ENCODE measurements at regions not wholly inside any gene's neighbourhood (a gene's known extent, or its start where the extent isn't known, plus 50 kb on each side); places are given as distances from the start of the nearest gene placed in this dataset.

DNA sequence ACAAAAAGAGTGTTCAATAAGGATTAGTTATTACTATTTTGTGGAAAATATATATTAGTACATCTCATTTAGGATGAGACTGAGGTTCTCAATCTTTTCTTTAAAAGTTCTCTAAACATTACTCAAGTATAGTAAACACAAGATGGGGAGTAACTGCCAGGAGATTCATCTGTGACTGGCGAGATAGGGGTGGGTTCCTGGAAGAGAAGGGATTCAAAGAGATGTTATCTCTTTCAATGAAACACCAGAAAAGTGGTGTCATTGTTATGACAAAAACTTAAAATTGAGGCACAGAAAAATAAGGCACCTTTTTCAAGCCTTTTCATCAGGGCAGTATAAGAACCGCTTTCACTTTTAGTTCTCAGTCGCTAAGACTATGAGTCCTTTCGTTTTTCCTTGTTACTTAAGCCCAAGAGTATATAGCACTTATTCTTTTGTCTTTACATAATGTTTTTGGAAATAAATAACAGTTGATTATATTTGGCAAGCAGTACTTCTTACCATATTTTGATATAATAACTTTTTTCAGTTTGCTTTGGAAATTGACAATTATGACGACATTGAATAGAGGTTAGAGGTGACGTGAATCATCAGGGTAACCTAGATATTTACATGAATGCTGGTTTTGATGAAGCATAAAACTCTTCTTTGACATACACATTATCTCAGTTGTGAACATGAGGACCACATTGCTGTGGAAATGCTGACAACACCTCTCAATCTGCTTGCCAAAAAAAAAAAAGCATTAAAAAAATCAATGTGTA lies 393.9 kb upstream of the TCF4 start (continued):
- TF ChIP-seq THRB (CRISPR knock-in tag; conservative IDR thresholded peaks at IDR 0.05) = no peak
- TF ChIP-seq ZSCAN29 (IDR thresholded peaks at IDR 0.05) = no peak
- no peak for TF ChIP-seq RBBP5 (IDR thresholded peaks at IDR 0.05; ENCODE audit: borderline replicate concordance, insufficient read depth, low read length, poor library complexity, severe bottlenecking)
- no peak for TF ChIP-seq NR2C2 (CRISPR knock-in tag; IDR thresholded peaks at IDR 0.05)
- TF ChIP-seq NR2C2 (tag; IDR thresholded peaks at IDR 0.05) = peak; percentile 69
- TF ChIP-seq ZKSCAN3 (CRISPR knock-in tag; IDR thresholded peaks at IDR 0.05) = no peak
- no peak for TF ChIP-seq HES1 (IDR thresholded peaks at IDR 0.05; ENCODE audit: low read depth)
- TF ChIP-seq FOXA1 (IDR thresholded peaks at IDR 0.05; ENCODE audit: borderline replicate concordance) = no peak
- peak; percentile 57; the same call in 1 of the 2 replicates for TF ChIP-seq MTA3 (IDR thresholded peaks at IDR 0.05; ENCODE audit: borderline replicate concordance)
- peak in 1 of 2 experiments; percentile 64; a peak in 2 of 4 replicates for TF ChIP-seq KDM1A (IDR thresholded peaks at IDR 0.05)
- no peak for TF ChIP-seq CSDE1 (IDR thresholded peaks at IDR 0.05)
- no peak for TF ChIP-seq ZNF212 (CRISPR knock-in tag; IDR thresholded peaks at IDR 0.05)
- no peak for TF ChIP-seq ETS2 (tag; IDR thresholded peaks at IDR 0.05; ENCODE audit: borderline replicate concordance, poor library complexity, severe bottlenecking)
- 0 out of 2 replicates have a peak, but pooled peaks have one; percentile 13 for TF ChIP-seq NFIC (IDR thresholded peaks at IDR 0.05)
- TF ChIP-seq ZBTB8A (IDR thresholded peaks at IDR 0.05; ENCODE audit: partially characterized antibody) = no peak
- TF ChIP-seq CHCHD3 (CRISPR knock-in tag; IDR thresholded peaks at IDR 0.05) = no peak
- TF ChIP-seq LARP7 (IDR thresholded peaks at IDR 0.05) = no peak
- TF ChIP-seq ZNF780A (CRISPR knock-in tag; IDR thresholded peaks at IDR 0.05) = no peak
- TF ChIP-seq NR3C1 (CRISPR knock-in tag; IDR thresholded peaks at IDR 0.05) = no peak
- TF ChIP-seq ZNF324 (CRISPR knock-in tag; IDR thresholded peaks at IDR 0.05) = no peak
- TF ChIP-seq NR2C1 (IDR thresholded peaks at IDR 0.05) = no peak
- peak; percentile 37; the same call in 1 of the 2 replicates for TF ChIP-seq NR2C1 (tag; IDR thresholded peaks at IDR 0.05)
- TF ChIP-seq COPS2 (conservative IDR thresholded peaks at IDR 0.05) = no peak
- TF ChIP-seq ZNF134 (CRISPR knock-in tag; conservative IDR thresholded peaks at IDR 0.05) = no peak
- TF ChIP-seq ESRRB (CRISPR knock-in tag; IDR thresholded peaks at IDR 0.05; ENCODE audit: borderline replicate concordance) = no peak
- TF ChIP-seq FOXJ2 (tag; IDR thresholded peaks at IDR 0.05) = 0 out of 2 replicates have a peak, but pooled peaks have one; percentile 32
- no peak for TF ChIP-seq ZNF57 (CRISPR knock-in tag; IDR thresholded peaks at IDR 0.05)
- TF ChIP-seq MEIS2 (IDR thresholded peaks at IDR 0.05; ENCODE audit: partially characterized antibody) = peak; percentile 40
- TF ChIP-seq SIRT6 (IDR thresholded peaks at IDR 0.05; ENCODE audit: low read depth, low read length) = no peak
- peak; percentile 62 for TF ChIP-seq CBFA2T3 (IDR thresholded peaks at IDR 0.05)
- TF ChIP-seq ZNF239 (CRISPR knock-in tag; IDR thresholded peaks at IDR 0.05) = no peak
- TF ChIP-seq MAFG (tag; conservative IDR thresholded peaks at IDR 0.05) = no peak
- TF ChIP-seq SMAD3 (CRISPR knock-in tag; conservative IDR thresholded peaks at IDR 0.05) = no peak
